ENCODE measurements at regions not wholly inside any gene's neighbourhood (a gene's known extent, or its start where the extent isn't known, plus 50 kb on each side); places are given as distances from the start of the nearest gene placed in this dataset.

DNA sequence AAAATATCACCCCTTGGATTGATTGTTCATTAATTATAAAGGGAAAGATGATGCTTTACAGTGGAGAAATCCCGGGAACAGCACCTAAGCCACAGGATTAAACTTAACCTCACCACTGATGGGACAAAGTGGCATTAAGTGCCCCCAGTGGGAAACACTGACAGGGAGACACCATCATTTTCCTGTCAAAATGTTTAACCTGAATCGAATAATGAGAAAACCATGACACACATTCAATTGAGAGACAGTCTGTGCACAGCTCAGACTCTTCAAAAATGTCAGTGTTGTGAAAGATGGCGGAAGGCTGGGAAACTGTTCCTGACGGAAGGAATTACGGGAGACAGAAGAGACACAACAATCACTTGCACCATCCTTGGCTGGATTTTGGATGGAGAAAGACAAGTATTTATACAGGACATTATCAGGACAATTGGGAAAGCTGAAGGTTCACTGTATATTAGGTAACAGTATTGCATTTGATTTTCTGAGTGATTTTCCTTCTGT is 111.8 kb upstream of the ASB18 start:
- TF ChIP-seq, protein P1, sequence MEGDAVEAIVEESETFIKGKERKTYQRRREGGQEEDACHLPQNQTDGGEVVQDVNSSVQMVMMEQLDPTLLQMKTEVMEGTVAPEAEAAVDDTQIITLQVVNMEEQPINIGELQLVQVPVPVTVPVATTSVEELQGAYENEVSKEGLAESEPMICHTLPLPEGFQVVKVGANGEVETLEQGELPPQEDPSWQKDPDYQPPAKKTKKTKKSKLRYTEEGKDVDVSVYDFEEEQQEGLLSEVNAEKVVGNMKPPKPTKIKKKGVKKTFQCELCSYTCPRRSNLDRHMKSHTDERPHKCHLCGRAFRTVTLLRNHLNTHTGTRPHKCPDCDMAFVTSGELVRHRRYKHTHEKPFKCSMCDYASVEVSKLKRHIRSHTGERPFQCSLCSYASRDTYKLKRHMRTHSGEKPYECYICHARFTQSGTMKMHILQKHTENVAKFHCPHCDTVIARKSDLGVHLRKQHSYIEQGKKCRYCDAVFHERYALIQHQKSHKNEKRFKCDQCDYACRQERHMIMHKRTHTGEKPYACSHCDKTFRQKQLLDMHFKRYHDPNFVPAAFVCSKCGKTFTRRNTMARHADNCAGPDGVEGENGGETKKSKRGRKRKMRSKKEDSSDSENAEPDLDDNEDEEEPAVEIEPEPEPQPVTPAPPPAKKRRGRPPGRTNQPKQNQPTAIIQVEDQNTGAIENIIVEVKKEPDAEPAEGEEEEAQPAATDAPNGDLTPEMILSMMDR (IDR thresholded peaks at IDR 0.05) = no peak
- no peak for TF ChIP-seq POLR2AphosphoS5 (IDR thresholded peaks at IDR 0.05; ENCODE audit: low read depth, low read length)
- TF ChIP-seq TCF7L2 (IDR thresholded peaks at IDR 0.05; ENCODE audit: low read depth, low read length) = no peak
